Astrocyte of the cerebellum (primary cell): ENCODE measurements at regions not wholly inside any gene's neighbourhood (a gene's known extent, or its start where the extent isn't known, plus 50 kb on each side); places are given as distances from the start of the nearest gene placed in this dataset.

ENCODE experiments used
- DNase-seq: peaks from one replicate; pipeline ENCODE4 v3.0.0-alpha.2; 2011; ENCODE audit warnings: low read depth
- H3K4me3 ChIP-seq: 2 replicates; pipeline ENCODE4 v1.5.1; 2011; ENCODE audit warnings: mild to moderate bottlenecking, low read depth, low read length, moderate library complexity
- in situ Hi-C: cut with HindIII; loops from 2 replicates; pipeline ENCODE4 v1.10.0; 2017; ENCODE audit warnings: low sequenced_read_pairs
- TF ChIP-seq, protein P1 (sequence below): IDR thresholded peaks from 2 replicates; pipeline ENCODE4 v1.5.1; 2012; ENCODE audit warnings: low read length, low read depth, moderate library complexity, mild to moderate bottlenecking; ENCODE audit errors: missing control alignments

DNA sequence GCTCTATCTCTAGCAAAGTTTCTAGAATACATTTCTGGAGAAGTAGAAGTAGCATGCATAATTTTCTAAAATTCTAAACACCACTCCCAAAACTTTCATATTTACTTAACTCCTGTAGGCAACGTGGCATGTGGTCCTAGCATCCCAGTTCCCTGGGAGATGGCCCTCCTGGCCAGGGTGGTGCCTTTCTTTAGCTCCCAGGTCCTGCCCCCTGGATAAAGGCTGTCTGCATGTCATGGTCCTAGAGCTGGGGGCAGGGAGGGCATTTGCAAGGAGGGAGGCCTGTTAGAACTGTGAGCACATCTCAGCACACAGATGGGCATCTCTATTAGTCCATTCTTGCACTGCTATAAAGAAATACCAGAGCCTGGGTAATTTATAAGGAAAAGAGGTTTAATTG, 485.6 kb upstream of the SULF2 start:
- no peak overlapping the region for H3K4me3 ChIP-seq
- TF ChIP-seq, protein P1, sequence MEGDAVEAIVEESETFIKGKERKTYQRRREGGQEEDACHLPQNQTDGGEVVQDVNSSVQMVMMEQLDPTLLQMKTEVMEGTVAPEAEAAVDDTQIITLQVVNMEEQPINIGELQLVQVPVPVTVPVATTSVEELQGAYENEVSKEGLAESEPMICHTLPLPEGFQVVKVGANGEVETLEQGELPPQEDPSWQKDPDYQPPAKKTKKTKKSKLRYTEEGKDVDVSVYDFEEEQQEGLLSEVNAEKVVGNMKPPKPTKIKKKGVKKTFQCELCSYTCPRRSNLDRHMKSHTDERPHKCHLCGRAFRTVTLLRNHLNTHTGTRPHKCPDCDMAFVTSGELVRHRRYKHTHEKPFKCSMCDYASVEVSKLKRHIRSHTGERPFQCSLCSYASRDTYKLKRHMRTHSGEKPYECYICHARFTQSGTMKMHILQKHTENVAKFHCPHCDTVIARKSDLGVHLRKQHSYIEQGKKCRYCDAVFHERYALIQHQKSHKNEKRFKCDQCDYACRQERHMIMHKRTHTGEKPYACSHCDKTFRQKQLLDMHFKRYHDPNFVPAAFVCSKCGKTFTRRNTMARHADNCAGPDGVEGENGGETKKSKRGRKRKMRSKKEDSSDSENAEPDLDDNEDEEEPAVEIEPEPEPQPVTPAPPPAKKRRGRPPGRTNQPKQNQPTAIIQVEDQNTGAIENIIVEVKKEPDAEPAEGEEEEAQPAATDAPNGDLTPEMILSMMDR, result no peak
- DNase-seq, result no peak
- in situ Hi-C loops, result no loop called here

GRCh38 chr20:48267860-48268633, 482.8 kb upstream of the SULF2 start:
- DNase-seq, result no peak
- TF ChIP-seq, protein P1, result no peak
- in situ Hi-C loops, result no loop called here
- H3K4me3 ChIP-seq, result no peak overlapping the region

DNA sequence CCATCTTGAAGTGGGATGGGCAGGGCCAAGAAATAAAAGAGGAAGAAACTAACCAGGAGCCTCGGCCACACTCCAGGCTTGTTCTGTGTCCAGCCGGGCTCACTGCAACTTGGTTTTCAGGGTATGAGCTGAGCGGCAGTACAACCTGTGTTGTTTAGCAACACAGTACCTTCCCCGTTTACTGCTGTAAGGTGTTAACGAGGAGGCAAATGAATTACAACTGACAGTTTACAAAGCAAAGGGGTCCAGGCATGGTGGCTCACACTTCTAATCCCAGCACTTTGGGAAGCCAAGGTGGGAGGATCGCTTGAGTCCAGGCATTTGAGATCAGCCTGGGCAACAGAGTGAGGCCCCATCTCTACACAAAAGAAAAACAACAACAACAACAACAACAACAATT, 481.3 kb upstream of the SULF2 start:
- H3K4me3 ChIP-seq, result no peak overlapping the region
- DNase-seq, result no peak
- TF ChIP-seq, protein P1, result no peak
- in situ Hi-C loops, result no loop called here

- in situ Hi-C loops, result no loop called here
- no peak for DNase-seq
- TF ChIP-seq, protein P1, result no peak
- H3K4me3 ChIP-seq, result no peak overlapping the region
Measured at GRCh38 chr20:48265791-48266190, 480.5 kb upstream of the SULF2 start.

DNA sequence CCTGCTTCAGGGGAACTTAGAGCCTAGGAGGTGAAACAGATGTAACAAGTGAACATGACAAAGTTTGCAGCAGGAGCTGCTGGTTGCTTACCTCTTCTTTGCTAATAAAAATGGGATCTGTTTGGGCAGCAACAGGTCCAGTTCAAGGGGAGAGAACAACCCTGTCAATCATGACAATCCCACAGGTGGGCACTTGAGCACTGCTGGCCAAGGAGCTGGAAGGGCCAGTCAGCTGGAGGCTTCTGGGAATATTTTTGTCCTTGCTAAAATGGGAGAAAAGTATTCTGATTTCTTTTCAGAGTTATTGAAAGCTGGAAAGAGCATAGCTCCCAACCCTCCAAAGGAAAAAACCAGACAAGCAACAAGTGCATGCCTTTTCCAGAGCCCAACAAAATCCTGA, 477.7 kb upstream of the SULF2 start:
- TF ChIP-seq, protein P1, result no peak
- no peak for DNase-seq
- H3K4me3 ChIP-seq, result no peak overlapping the region
- in situ Hi-C loops, result no loop called here

DNA sequence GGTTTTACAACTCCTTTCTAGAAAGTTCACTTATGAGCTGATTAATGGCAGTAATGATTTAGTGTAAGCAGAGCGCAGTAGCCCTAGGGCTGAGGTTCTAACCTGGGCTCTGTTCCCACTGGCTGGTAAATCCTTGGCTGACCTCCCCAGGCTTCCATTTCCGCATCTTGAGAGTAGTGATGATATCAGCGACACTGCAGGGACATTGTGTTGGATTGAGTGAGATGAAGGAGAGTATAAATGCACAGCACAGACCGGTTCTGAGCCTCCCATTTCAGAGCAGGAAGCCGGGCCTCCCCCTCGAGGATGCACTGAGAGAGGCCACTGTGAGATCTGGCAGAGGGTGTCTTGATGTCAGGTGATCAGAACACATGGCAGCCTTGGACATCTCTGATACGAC, 477.2 kb upstream of the SULF2 start:
- no peak for DNase-seq
- H3K4me3 ChIP-seq, result no peak overlapping the region
- TF ChIP-seq, protein P1, result no peak
- in situ Hi-C loops, result no loop called here

DNA sequence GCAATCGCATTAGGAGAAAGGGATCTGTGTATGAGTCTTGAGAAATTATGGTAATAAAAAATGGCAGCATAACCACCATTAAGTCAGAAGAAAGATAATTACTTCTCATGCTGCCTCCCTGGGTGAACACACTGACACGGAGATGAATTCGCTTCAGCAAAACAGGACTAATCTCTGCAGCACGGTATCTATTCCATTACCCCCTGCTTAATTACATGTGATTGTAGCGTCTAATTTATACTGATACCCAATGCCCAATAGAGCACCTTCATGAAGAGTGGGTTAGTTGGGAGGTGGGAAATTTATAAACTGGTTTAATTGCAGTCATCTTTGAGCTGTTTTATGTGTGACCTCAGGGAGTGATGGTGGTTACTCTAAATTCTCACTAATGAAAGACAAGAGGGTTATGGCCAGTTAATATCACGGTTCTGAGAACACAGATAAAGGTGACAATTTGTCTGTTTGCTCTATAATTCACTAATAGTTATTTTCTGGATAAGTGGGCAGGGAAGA, 476.2 kb upstream of the SULF2 start:
- TF ChIP-seq, protein P1, result no peak
- in situ Hi-C loops, result no loop called here
- no peak for DNase-seq
- H3K4me3 ChIP-seq, result no peak overlapping the region
